GM12874 (cell line): ENCODE measurements at regions not wholly inside any gene's neighbourhood (a gene's known extent, or its start where the extent isn't known, plus 50 kb on each side); places are given as distances from the start of the nearest gene placed in this dataset.

Experiments
- CTCF ChIP-seq: IDR thresholded peaks from 2 replicates; pipeline ENCODE4 v1.5.1; 2011; ENCODE audit warnings: low read depth, mild to moderate bottlenecking, control low read depth, low read length, moderate library complexity; ENCODE audit not compliant: insufficient read depth

GRCh38 chr3:182094321-182094720 is 382.6 kb downstream of the SOX2 start:
- no peak for TF ChIP-seq CTCF

- TF ChIP-seq CTCF: no peak
Measured at GRCh38 chr3:182104881-182105280, 393.2 kb downstream of the SOX2 start.

- TF ChIP-seq CTCF: no peak
Measured at GRCh38 chr3:182105875-182106274, 394.1 kb downstream of the SOX2 start.

- no peak for TF ChIP-seq CTCF
Measured at GRCh38 chr3:182108371-182108770, 396.6 kb downstream of the SOX2 start.

GRCh38 chr3:182111967-182112366 is 400.2 kb downstream of the SOX2 start:
- TF ChIP-seq CTCF: no peak

GRCh38 chr3:182115328-182116015 is 403.7 kb downstream of the SOX2 start:
- TF ChIP-seq CTCF: no peak

GRCh38 chr3:182116386-182116785 is 404.7 kb downstream of the SOX2 start:
- TF ChIP-seq CTCF: no peak
